ENCODE measurements at regions not wholly inside any gene's neighbourhood (a gene's known extent, or its start where the extent isn't known, plus 50 kb on each side); places are given as distances from the start of the nearest gene placed in this dataset.

DNA sequence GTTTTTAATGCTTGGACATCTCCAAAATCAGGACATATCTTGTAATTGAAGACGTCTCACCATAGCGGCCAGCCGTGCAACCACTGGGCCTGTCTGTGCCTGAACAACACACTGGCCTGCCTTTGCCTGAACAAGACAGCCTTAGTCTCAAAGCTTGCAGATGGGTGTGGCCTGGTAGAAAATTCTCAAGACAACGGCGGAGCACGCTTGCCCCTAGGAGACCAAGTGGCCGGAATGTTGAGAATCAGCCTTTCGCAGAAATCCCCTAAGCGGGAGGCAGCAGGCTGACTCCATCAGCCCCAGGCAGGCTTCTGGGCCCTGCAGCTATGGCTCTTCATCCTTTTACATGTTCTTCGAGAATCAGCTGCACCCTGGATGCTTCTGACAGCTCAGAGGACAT lies 98.0 kb upstream of the C1orf174 start:
- TF ChIP-seq, protein P1, sequence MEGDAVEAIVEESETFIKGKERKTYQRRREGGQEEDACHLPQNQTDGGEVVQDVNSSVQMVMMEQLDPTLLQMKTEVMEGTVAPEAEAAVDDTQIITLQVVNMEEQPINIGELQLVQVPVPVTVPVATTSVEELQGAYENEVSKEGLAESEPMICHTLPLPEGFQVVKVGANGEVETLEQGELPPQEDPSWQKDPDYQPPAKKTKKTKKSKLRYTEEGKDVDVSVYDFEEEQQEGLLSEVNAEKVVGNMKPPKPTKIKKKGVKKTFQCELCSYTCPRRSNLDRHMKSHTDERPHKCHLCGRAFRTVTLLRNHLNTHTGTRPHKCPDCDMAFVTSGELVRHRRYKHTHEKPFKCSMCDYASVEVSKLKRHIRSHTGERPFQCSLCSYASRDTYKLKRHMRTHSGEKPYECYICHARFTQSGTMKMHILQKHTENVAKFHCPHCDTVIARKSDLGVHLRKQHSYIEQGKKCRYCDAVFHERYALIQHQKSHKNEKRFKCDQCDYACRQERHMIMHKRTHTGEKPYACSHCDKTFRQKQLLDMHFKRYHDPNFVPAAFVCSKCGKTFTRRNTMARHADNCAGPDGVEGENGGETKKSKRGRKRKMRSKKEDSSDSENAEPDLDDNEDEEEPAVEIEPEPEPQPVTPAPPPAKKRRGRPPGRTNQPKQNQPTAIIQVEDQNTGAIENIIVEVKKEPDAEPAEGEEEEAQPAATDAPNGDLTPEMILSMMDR (IDR thresholded peaks at IDR 0.05): no peak
- TF ChIP-seq, protein P2, sequence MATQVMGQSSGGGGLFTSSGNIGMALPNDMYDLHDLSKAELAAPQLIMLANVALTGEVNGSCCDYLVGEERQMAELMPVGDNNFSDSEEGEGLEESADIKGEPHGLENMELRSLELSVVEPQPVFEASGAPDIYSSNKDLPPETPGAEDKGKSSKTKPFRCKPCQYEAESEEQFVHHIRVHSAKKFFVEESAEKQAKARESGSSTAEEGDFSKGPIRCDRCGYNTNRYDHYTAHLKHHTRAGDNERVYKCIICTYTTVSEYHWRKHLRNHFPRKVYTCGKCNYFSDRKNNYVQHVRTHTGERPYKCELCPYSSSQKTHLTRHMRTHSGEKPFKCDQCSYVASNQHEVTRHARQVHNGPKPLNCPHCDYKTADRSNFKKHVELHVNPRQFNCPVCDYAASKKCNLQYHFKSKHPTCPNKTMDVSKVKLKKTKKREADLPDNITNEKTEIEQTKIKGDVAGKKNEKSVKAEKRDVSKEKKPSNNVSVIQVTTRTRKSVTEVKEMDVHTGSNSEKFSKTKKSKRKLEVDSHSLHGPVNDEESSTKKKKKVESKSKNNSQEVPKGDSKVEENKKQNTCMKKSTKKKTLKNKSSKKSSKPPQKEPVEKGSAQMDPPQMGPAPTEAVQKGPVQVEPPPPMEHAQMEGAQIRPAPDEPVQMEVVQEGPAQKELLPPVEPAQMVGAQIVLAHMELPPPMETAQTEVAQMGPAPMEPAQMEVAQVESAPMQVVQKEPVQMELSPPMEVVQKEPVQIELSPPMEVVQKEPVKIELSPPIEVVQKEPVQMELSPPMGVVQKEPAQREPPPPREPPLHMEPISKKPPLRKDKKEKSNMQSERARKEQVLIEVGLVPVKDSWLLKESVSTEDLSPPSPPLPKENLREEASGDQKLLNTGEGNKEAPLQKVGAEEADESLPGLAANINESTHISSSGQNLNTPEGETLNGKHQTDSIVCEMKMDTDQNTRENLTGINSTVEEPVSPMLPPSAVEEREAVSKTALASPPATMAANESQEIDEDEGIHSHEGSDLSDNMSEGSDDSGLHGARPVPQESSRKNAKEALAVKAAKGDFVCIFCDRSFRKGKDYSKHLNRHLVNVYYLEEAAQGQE (IDR thresholded peaks at IDR 0.05; ENCODE audit: insufficient read depth in 1 of 2, low read depth in 2 of 2, low read length in 1 of 2): no peak

Data from Panc1 (cell line).